ENCODE measurements at regions not wholly inside any gene's neighbourhood (a gene's known extent, or its start where the extent isn't known, plus 50 kb on each side); places are given as distances from the start of the nearest gene placed in this dataset.

DNA sequence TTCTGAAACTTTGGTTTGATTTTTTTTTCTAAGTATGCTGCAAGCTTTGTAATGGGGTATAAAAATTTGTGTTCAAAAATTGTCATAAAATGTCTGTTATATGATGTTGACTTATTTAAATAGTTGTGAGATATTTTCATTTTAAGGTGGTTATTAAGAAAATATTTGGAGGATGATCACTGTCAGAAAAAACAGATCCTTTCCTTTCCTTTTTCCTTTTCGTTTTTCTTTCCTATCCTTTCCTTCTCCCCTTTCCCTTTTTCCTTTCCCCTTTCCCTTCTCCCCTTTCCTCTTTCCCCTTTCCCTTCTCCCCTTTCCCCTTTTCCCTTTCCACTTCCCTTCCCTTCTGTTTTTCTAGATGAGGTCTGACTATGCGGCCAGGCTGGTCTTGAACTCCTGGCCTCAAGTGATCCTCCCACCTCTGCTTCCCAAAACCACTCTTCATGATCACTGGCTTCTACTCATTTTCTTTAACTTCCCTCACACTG is 640.5 kb downstream of the PLCL1 start:
- ATAC-seq = no peak
- Mint-ChIP-seq H3K4me1 (ENCODE audit: low read depth) (peaks cover 11% of the 10 kb centered on the region), H3K36me3 (ENCODE audit: low read depth) (no peaks in the 10 kb centered on the region), H3K27ac (no peak overlapping the region), H3K27me3 (peaks cover 2% of the 10 kb centered on the region), H3K9me3 (no peaks in the 10 kb centered on the region), H3K4me3 (no peak overlapping the region)
- TF ChIP-seq CTCF (IDR thresholded peaks at IDR 0.05) = no peak
- no peak for DNase-seq
- intact Hi-C loops (cut with micrococcal nuclease) = no loop called here
- ChIA-PET CTCF (no interaction called here), POLR2A (no interaction called here)

GRCh38 chr2:198441901-198442300 is 637.5 kb downstream of the PLCL1 start:
- no peak for TF ChIP-seq CTCF (IDR thresholded peaks at IDR 0.05)
- POLR2A ChIA-PET = no interaction called here
- Mint-ChIP-seq H3K9me3 (no peaks in the 10 kb centered on the region), H3K27ac (no peak overlapping the region), H3K36me3 (ENCODE audit: low read depth) (no peaks in the 10 kb centered on the region), H3K4me1 (ENCODE audit: low read depth) (peaks cover 11% of the 10 kb centered on the region), H3K27me3 (peaks cover 10% of the 10 kb centered on the region), H3K4me3 (no peak overlapping the region)
- CTCF ChIA-PET = no interaction called here
- DNase-seq (peak; percentile 3), ATAC-seq (no peak)
- intact Hi-C loops (cut with micrococcal nuclease) = no loop called here

GRCh38 chr2:198441246-198441645 is 636.9 kb downstream of the PLCL1 start:
- H3K27ac Mint-ChIP-seq = no peak overlapping the region
- H3K9me3 Mint-ChIP-seq = no peaks in the 10 kb centered on the region
- DNase-seq = no peak

GRCh38 chr2:198440833-198441232 is 636.4 kb downstream of the PLCL1 start:
- peaks cover 11% of the 10 kb centered on the region for H3K27me3 Mint-ChIP-seq
- POLR2A ChIA-PET = no interaction called here

More at GRCh38 chr2:198441246-198441645, 636.9 kb downstream of the PLCL1 start:
- peaks cover 11% of the 10 kb centered on the region for H3K4me1 Mint-ChIP-seq (ENCODE audit: low read depth)
- no peak for TF ChIP-seq CTCF (IDR thresholded peaks at IDR 0.05)
- no peak overlapping the region for H3K4me3 Mint-ChIP-seq
- CTCF ChIA-PET = no interaction called here
- POLR2A ChIA-PET = no interaction called here
- ATAC-seq = peak; percentile 61
- H3K36me3 Mint-ChIP-seq (ENCODE audit: low read depth) = no peaks in the 10 kb centered on the region
- intact Hi-C loops (cut with micrococcal nuclease) = no loop called here
- peaks cover 11% of the 10 kb centered on the region for H3K27me3 Mint-ChIP-seq

DNA sequence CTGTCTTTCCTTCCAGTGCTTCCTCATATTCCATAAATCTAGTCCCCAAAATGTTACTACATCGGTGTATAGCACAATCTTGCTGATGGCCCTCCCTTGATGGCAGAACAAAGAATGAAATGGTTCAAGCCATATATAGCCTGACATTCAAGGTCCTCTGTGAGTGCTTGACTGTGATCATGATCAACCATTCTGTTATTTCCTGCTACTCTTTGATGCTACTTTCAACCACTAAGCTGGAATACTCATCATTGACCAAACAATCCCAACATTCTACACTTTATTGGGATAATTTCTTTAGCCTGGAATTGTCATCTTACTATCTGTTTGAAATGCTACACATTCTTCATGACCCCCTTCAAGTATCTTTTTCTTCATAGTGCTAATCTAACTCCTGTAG is 633.9 kb downstream of the PLCL1 start:
- no peak for DNase-seq
- no peak for ATAC-seq
- no peak for TF ChIP-seq CTCF (IDR thresholded peaks at IDR 0.05)
- Mint-ChIP-seq H3K36me3 (ENCODE audit: low read depth) (no peaks in the 10 kb centered on the region), H3K9me3 (no peaks in the 10 kb centered on the region), H3K27ac (no peak overlapping the region), H3K4me1 (ENCODE audit: low read depth) (peaks cover 11% of the 10 kb centered on the region), H3K4me3 (no peak overlapping the region), H3K27me3 (peaks cover 11% of the 10 kb centered on the region)
- CTCF ChIA-PET = no interaction called here
- intact Hi-C loops (cut with micrococcal nuclease) = no loop called here
- POLR2A ChIA-PET = no interaction called here

More at GRCh38 chr2:198440833-198441232, 636.4 kb downstream of the PLCL1 start:
- Mint-ChIP-seq H3K9me3 (no peaks in the 10 kb centered on the region), H3K4me1 (ENCODE audit: low read depth) (peaks cover 11% of the 10 kb centered on the region), H3K4me3 (no peak overlapping the region), H3K36me3 (ENCODE audit: low read depth) (no peaks in the 10 kb centered on the region), H3K27ac (no peak overlapping the region)
- no peak for TF ChIP-seq CTCF (IDR thresholded peaks at IDR 0.05)
- ATAC-seq (no peak), DNase-seq (no peak)
- CTCF ChIA-PET = no interaction called here
- intact Hi-C loops (cut with micrococcal nuclease) = no loop called here

Measured in activated CD8-positive, alpha-beta T cell treated with anti-CD3 and anti-CD28 coated beads for 36 hours (primary cell).